Peyer's patch (tissue), 4 donors: ENCODE measurements at regions not wholly inside any gene's neighbourhood (a gene's known extent, or its start where the extent isn't known, plus 50 kb on each side); places are given as distances from the start of the nearest gene placed in this dataset.

Experiments
- DNase-seq, 3 donors: peaks; one replicate each; pipeline ENCODE4 v3.0.0-alpha.2; 2017 to 2019
- H3K27ac ChIP-seq, 4 donors: fragments of 200-600 bp; sonication (generic); one replicate each; pipeline ENCODE4 v1.5.1; 2016 to 2019
- H3K27me3 ChIP-seq, 2 donors: fragments of 200-600 bp; sonication (generic); one replicate each; pipeline ENCODE4 v1.5.1; 2019
- H3K36me3 ChIP-seq, 3 donors: fragments of 200-600 bp; sonication (generic); one replicate each; pipeline ENCODE4 v1.5.1; 2016 to 2019
- H3K4me1 ChIP-seq, 4 donors: fragments of 200-600 bp; sonication (generic); one replicate each; pipeline ENCODE4 v1.5.1; 2016 to 2019
- H3K4me3 ChIP-seq, 4 donors: fragments of 200-600 bp; sonication (generic); 1 replicate in 3 of 4; 2 replicates in 1 of 4; pipeline ENCODE4 v1.5.1; 2016 to 2019; ENCODE audit warnings: mild to moderate bottlenecking in 1 of 4
- H3K9me3 ChIP-seq, 4 donors: fragments of 200-600 bp; sonication (generic); one replicate each; pipeline ENCODE4 v1.5.1; 2016 to 2019; ENCODE audit warnings: mild to moderate bottlenecking in 1 of 4
- CTCF ChIP-seq, 6 experiments: fragments of 450-650 bp in 4 of 6; fragments of 200-600 bp in 2 of 6; sonication (generic) in 1 of 6; IDR thresholded peaks; one replicate each; pipeline ENCODE4 v1.5.1; 2017 to 2019; ENCODE audit warnings: antibody characterized with exemption in 6 of 6, mild to moderate bottlenecking in 3 of 6, moderate library complexity in 1 of 6
- POLR2A ChIP-seq, 2 donors: fragments of 450-650 bp; IDR thresholded peaks; one replicate each; pipeline ENCODE4 v1.5.1; 2017; ENCODE audit warnings: antibody characterized with exemption in 2 of 2, mild to moderate bottlenecking in 2 of 2, moderate library complexity in 2 of 2

- Histone ChIP-seq H3K36me3 (no peaks in the 10 kb centered on the region), H3K27ac (no peak overlapping the region), H3K4me3 (no peak overlapping the region), H3K9me3 (no peaks in the 10 kb centered on the region), H3K27me3 (no peaks in the 10 kb centered on the region), H3K4me1 (no peaks in the 10 kb centered on the region)
- TF ChIP-seq CTCF (IDR thresholded peaks at IDR 0.05) = no peak
- no peak for TF ChIP-seq POLR2A (IDR thresholded peaks at IDR 0.05)
- no peak for DNase-seq
Measured at GRCh38 chr10:91024541-91024940, 103.7 kb upstream of the ANKRD1 start.

GRCh38 chr10:91032611-91033206 is 111.8 kb upstream of the ANKRD1 start:
- H3K4me3 ChIP-seq = no peak overlapping the region
- H3K9me3 ChIP-seq = no peaks in the 10 kb centered on the region
- no peaks in the 10 kb centered on the region for H3K27me3 ChIP-seq
- DNase-seq = no peak
- no peaks in the 10 kb centered on the region for H3K36me3 ChIP-seq
- TF ChIP-seq POLR2A (IDR thresholded peaks at IDR 0.05) = no peak
- TF ChIP-seq CTCF (IDR thresholded peaks at IDR 0.05) = no peak
- no peaks in the 10 kb centered on the region for H3K4me1 ChIP-seq
- H3K27ac ChIP-seq = no peak overlapping the region

- Histone ChIP-seq H3K4me1 (no peaks in the 10 kb centered on the region), H3K36me3 (no peaks in the 10 kb centered on the region), H3K27ac (no peak overlapping the region), H3K9me3 (no peaks in the 10 kb centered on the region), H3K4me3 (no peak overlapping the region), H3K27me3 (no peaks in the 10 kb centered on the region)
- TF ChIP-seq CTCF (IDR thresholded peaks at IDR 0.05) = no peak
- no peak for TF ChIP-seq POLR2A (IDR thresholded peaks at IDR 0.05)
- no peak for DNase-seq
Measured at GRCh38 chr10:91033324-91033950, 112.5 kb upstream of the ANKRD1 start.

- Histone ChIP-seq H3K27ac (no peak overlapping the region), H3K27me3 (no peaks in the 10 kb centered on the region), H3K9me3 (no peaks in the 10 kb centered on the region), H3K4me1 (no peaks in the 10 kb centered on the region), H3K36me3 (no peaks in the 10 kb centered on the region), H3K4me3 (no peak overlapping the region)
- no peak for DNase-seq
- TF ChIP-seq POLR2A (IDR thresholded peaks at IDR 0.05) (no peak), CTCF (IDR thresholded peaks at IDR 0.05) (no peak)
Measured at GRCh38 chr10:91034042-91034441, 113.2 kb upstream of the ANKRD1 start.

GRCh38 chr10:91034494-91035159 is 113.7 kb upstream of the ANKRD1 start:
- Histone ChIP-seq H3K4me3 (no peak overlapping the region), H3K36me3 (no peaks in the 10 kb centered on the region), H3K9me3 (no peaks in the 10 kb centered on the region), H3K4me1 (no peaks in the 10 kb centered on the region), H3K27ac (no peak overlapping the region), H3K27me3 (no peaks in the 10 kb centered on the region)
- peak in 2 of 3 donors; percentile 46 to 60 for DNase-seq
- TF ChIP-seq CTCF (IDR thresholded peaks at IDR 0.05) = no peak
- TF ChIP-seq POLR2A (IDR thresholded peaks at IDR 0.05) = no peak
